Endodermal cell (in vitro differentiated cells): ENCODE measurements at regions not wholly inside any gene's neighbourhood (a gene's known extent, or its start where the extent isn't known, plus 50 kb on each side); places are given as distances from the start of the nearest gene placed in this dataset.

ENCODE experiments used
- DNase-seq: peaks from one replicate; pipeline ENCODE4 v3.0.0-alpha.2; 2017
- H3K27ac ChIP-seq: 2 replicates; pipeline ENCODE4 v1.5.1; 2013; ENCODE audit warnings: mild to moderate bottlenecking, low read depth, low read length, moderate library complexity
- H3K27me3 ChIP-seq: 2 replicates; pipeline ENCODE4 v1.6.1; 2013; ENCODE audit warnings: mild to moderate bottlenecking, low read length, moderate library complexity; ENCODE audit not compliant: insufficient read depth, control insufficient read depth, poor library complexity, severe bottlenecking
- H3K36me3 ChIP-seq: 2 replicates; pipeline ENCODE4 v1.7.0; 2013; ENCODE audit warnings: mild to moderate bottlenecking, low read length, moderate library complexity; ENCODE audit not compliant: control insufficient read depth, insufficient read depth
- H3K4me1 ChIP-seq: one replicate; pipeline ENCODE4 v1.7.0; 2013; ENCODE audit warnings: low read length; ENCODE audit not compliant: control insufficient read depth, insufficient read depth
- H3K4me3 ChIP-seq: 2 replicates; pipeline ENCODE4 v1.5.1; 2013; ENCODE audit warnings: mild to moderate bottlenecking, low read length, moderate library complexity
- H3K9ac ChIP-seq: 2 replicates; pipeline ENCODE4 v1.6.1; 2013; ENCODE audit warnings: mild to moderate bottlenecking, low read length, moderate library complexity; ENCODE audit not compliant: poor library complexity, severe bottlenecking; ENCODE audit errors: extremely low read depth
- H3K9me3 ChIP-seq: 2 replicates; pipeline ENCODE4 v1.6.1; 2013; ENCODE audit warnings: mild to moderate bottlenecking, low read length, moderate library complexity; ENCODE audit not compliant: control insufficient read depth
- H3K27ac Mint-ChIP-seq: 2 replicates; pipeline ENCODE4 v1.8.0; 2020; ENCODE audit warnings: mixed read lengths
- H3K27me3 Mint-ChIP-seq: 2 replicates; pipeline ENCODE4 v1.8.0; 2021; ENCODE audit warnings: mild to moderate bottlenecking, mixed read lengths; ENCODE audit not compliant: insufficient read depth
- H3K36me3 Mint-ChIP-seq: 2 replicates; pipeline ENCODE4 v1.8.0; 2020; ENCODE audit warnings: low read depth, mixed read lengths
- H3K4me1 Mint-ChIP-seq: 2 replicates; pipeline ENCODE4 v1.8.0; 2020; ENCODE audit warnings: mixed read lengths
- H3K4me3 Mint-ChIP-seq: 2 replicates; pipeline ENCODE4 v1.8.0; 2020; ENCODE audit warnings: mild to moderate bottlenecking, moderate library complexity, mixed read lengths
- H3K9me3 Mint-ChIP-seq: 2 replicates; pipeline ENCODE4 v1.8.0; 2020; ENCODE audit warnings: mild to moderate bottlenecking, mixed read lengths
- WGBS, 2 experiments: methylation state at CpG; one replicate each; pipeline versions ENCODE4 v1.1.5 to v1.1.7; 2013; ENCODE audit warnings: missing lambda C conversion rate in 2 of 2, mixed read lengths in 1 of 2; ENCODE audit not compliant: insufficient coverage in 1 of 2, insufficient read length in 1 of 2; 5-methylcytosine and 5-hydroxymethylcytosine counted together
- TF ChIP-seq, protein P1 (sequence below): fragments of 200-600 bp; sonication (generic); conservative IDR thresholded peaks from 2 replicates; pipeline ENCODE4 v1.5.0; 2021; ENCODE audit warnings: antibody characterized with exemption, mild to moderate bottlenecking

DNA sequence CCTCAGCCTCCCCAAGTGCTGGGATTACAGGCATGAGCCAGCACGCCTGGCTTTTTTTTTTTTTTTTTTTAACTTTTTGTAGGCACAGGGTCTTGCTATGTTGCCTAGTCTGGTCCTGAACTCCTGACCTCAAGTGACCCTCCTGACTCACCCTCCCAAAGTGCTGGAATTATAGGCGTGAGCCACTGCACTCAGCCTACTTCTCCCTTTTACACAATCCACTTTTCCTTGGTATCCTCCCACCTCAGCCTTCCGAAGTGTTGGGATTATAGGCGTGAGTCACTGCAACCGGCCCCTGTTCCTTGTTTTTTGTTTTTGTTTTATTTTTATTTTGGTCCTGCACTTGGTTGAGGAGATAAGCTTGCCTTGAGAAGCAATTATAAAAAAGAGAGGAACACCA is 75.9 kb upstream of the KMT2C start:
- H3K9me3 Mint-ChIP-seq = peaks cover 3% of the 10 kb centered on the region
- no peak overlapping the region for H3K4me3 Mint-ChIP-seq
- TF ChIP-seq, protein P1, sequence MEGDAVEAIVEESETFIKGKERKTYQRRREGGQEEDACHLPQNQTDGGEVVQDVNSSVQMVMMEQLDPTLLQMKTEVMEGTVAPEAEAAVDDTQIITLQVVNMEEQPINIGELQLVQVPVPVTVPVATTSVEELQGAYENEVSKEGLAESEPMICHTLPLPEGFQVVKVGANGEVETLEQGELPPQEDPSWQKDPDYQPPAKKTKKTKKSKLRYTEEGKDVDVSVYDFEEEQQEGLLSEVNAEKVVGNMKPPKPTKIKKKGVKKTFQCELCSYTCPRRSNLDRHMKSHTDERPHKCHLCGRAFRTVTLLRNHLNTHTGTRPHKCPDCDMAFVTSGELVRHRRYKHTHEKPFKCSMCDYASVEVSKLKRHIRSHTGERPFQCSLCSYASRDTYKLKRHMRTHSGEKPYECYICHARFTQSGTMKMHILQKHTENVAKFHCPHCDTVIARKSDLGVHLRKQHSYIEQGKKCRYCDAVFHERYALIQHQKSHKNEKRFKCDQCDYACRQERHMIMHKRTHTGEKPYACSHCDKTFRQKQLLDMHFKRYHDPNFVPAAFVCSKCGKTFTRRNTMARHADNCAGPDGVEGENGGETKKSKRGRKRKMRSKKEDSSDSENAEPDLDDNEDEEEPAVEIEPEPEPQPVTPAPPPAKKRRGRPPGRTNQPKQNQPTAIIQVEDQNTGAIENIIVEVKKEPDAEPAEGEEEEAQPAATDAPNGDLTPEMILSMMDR = no peak
- no peak for DNase-seq
- no peak overlapping the region for H3K27ac ChIP-seq
- WGBS, 2 experiments = 88 to 92% methylated on average over 2 to 5 of the region's 5 CpGs
- no peaks in the 10 kb centered on the region for H3K36me3 Mint-ChIP-seq
- H3K27me3 Mint-ChIP-seq = no peaks in the 10 kb centered on the region
- no peak overlapping the region for H3K27ac Mint-ChIP-seq
- H3K4me1 Mint-ChIP-seq = no peaks in the 10 kb centered on the region
- no peaks in the 10 kb centered on the region for H3K27me3 ChIP-seq
- no peak overlapping the region for H3K9ac ChIP-seq
- H3K36me3 ChIP-seq = no peaks in the 10 kb centered on the region
- no peaks in the 10 kb centered on the region for H3K9me3 ChIP-seq
- H3K4me1 ChIP-seq = no peaks in the 10 kb centered on the region
- no peak overlapping the region for H3K4me3 ChIP-seq

DNA sequence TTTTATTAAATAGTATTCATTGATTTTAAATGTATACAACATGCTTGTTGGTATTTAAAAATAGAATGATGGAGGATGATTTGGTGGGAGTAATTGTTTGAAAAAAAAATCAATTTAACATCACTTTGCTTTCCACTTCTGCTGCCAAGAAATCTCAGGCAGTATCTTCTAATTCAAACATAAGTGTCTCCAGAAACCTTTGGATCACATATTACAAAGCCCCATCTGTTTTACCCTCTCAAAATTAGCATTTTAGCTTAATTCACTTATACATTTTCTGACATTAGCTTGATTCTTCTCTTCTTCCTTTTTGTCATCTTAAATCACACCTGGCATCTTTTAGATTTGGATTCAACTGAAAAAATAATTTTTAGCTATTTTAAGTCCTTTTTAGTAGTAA is 72.9 kb upstream of the KMT2C start:
- Histone ChIP-seq H3K4me3 (no peak overlapping the region), H3K27ac (no peak overlapping the region), H3K9me3 (no peaks in the 10 kb centered on the region), H3K4me1 (no peaks in the 10 kb centered on the region), H3K27me3 (no peaks in the 10 kb centered on the region), H3K9ac (no peak overlapping the region), H3K36me3 (no peaks in the 10 kb centered on the region)
- H3K9me3 Mint-ChIP-seq = no peaks in the 10 kb centered on the region
- H3K27me3 Mint-ChIP-seq = no peaks in the 10 kb centered on the region
- no peak for DNase-seq
- peaks cover 3% of the 10 kb centered on the region for H3K4me1 Mint-ChIP-seq
- H3K27ac Mint-ChIP-seq = no peak overlapping the region
- H3K4me3 Mint-ChIP-seq = no peak overlapping the region
- no peaks in the 10 kb centered on the region for H3K36me3 Mint-ChIP-seq
- TF ChIP-seq, protein P1 = no peak

DNA sequence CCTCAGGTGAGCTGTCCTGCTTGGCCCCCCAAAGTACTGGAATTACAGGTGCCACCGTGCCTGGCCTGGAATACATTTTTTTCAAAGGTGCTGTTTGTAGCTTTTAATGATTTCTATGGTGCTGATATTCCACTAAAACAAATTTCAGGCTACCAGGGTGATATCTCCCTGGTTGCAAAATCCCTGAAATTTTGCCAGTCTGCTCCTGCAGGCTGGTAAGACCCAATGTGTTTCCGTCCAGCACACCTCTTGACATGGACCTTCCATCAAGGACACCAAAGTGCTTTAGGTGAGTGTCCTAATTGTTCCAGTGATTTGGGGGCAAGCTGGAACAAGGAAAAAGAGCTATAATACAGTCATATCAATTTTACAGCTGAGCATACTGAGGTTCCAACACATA is 69.8 kb upstream of the KMT2C start:
- no peak for DNase-seq
- H3K36me3 Mint-ChIP-seq = no peaks in the 10 kb centered on the region
- Histone ChIP-seq H3K36me3 (no peaks in the 10 kb centered on the region), H3K4me1 (no peaks in the 10 kb centered on the region), H3K4me3 (no peak overlapping the region), H3K27ac (no peak overlapping the region), H3K27me3 (no peaks in the 10 kb centered on the region), H3K9ac (no peak overlapping the region), H3K9me3 (no peaks in the 10 kb centered on the region)
- no peaks in the 10 kb centered on the region for H3K9me3 Mint-ChIP-seq
- H3K4me1 Mint-ChIP-seq = peaks cover 3% of the 10 kb centered on the region
- H3K4me3 Mint-ChIP-seq = no peak overlapping the region
- TF ChIP-seq, protein P1 = no peak
- 75 to 100% methylated on average over 2 of the region's 2 CpGs for WGBS, 2 experiments
- no peak overlapping the region for H3K27ac Mint-ChIP-seq
- no peaks in the 10 kb centered on the region for H3K27me3 Mint-ChIP-seq
